GM19395 (cell line): ENCODE measurements at regions not wholly inside any gene's neighbourhood (a gene's known extent, or its start where the extent isn't known, plus 50 kb on each side); places are given as distances from the start of the nearest gene placed in this dataset.

Experiments used
- ATAC-seq: cut with Tn5 transposase; IDR thresholded peaks from one replicate; pipeline ENCODE4 v1.9.1; 2021; ENCODE audit warnings: mild to moderate bottlenecking, moderate library complexity; ENCODE audit not compliant: unreplicated experiment

DNA sequence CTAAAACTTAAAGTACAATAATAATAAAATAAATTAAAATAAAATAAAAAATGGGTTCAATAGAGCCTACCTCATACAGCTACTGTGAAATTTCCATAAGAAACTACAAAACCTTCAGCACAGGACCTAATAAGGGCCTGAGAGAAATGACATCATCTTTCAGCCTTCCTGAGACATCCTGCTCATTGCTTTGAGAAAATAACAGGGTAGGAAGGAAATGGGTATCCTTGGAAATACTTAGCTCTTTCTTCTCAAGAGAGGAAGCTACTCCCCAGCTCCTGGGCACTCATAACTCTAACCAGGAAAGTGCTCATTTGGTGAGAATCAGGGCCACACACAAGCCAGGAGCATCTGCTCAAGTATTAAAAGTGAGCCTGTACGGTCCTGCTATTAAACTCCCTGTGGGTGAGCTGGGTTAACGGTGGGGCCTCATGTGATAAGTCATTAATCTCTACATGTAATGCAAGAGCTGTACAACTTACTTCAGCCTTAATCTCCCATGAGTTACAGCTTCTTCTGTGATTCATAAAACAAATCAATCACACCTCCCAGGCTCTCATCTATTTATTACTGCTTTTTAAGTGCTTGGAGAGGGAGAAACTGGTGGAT is 141.4 kb downstream of the MAFB start:
- no peak for ATAC-seq

DNA sequence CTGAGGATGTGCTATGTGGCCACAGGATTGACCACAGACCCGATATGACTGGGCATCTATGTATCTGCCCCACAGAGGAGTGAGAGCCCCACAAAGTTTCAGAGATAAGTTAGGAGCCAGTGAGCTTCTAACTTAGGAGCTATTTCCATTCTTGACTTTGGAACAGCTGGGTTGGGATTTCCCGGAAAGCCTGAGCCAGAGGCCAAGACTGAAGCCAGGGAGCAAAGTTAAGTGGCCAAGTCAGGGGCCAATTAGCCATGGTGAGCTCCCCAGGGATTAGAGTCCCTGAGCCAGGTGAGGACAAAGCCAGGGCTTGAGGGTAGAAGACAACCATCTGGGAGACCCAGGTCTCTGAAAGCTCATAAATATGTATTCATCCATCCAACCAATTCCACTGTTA is 143.6 kb downstream of the MAFB start:
- no peak for ATAC-seq

- no peak for ATAC-seq
Observed at GRCh38 chr20:40542065-40542464, 147.0 kb downstream of the MAFB start.

GRCh38 chr20:40540166-40540565 is 148.9 kb downstream of the MAFB start:
- ATAC-seq: no peak

DNA sequence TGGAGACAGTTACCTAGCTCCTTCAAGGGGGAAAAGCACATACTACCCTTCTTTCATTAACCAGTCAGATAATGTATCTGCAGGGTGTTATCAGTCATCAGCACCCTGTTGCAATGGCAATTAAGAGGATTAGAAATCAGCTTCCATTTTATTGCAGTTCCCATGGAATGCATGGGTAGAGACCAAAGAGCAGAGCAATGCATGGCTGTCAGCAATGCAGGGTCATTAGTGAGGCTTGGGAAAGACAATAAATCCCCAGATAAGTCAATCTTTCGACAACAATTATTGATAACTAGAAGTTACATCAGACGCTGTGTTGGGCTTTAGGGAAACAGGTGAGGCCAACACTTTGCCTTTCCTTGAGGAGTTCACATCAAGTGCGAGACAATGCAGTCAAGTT is 150.9 kb downstream of the MAFB start:
- no peak for ATAC-seq

DNA sequence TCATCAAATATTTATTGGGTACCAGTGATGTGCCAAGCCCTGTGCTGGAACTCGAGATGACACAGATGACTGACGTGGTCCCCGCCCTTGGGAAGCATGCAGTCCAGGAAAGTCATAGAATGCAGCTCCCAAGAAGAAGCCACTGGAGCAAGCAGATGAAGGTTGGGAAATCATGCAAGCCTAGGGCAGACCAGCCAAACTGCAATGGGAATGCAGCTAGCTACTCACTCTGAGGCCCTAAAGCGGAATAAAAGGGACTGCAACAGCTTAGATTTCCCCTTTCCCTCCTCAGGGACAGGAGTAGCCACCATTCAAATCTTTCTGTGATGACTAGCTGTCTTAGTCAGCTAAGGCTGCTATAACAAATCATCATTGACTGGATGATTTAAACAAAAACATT is 152.2 kb downstream of the MAFB start:
- ATAC-seq: no peak

GRCh38 chr20:40535816-40536215 is 153.2 kb downstream of the MAFB start:
- no peak for ATAC-seq

GRCh38 chr20:40532103-40532502 is 156.9 kb downstream of the MAFB start:
- ATAC-seq: no peak

GRCh38 chr20:40525351-40525750 is 163.7 kb downstream of the MAFB start:
- ATAC-seq: no peak

GRCh38 chr20:40524071-40524470 is 165.0 kb downstream of the MAFB start:
- ATAC-seq: no peak

DNA sequence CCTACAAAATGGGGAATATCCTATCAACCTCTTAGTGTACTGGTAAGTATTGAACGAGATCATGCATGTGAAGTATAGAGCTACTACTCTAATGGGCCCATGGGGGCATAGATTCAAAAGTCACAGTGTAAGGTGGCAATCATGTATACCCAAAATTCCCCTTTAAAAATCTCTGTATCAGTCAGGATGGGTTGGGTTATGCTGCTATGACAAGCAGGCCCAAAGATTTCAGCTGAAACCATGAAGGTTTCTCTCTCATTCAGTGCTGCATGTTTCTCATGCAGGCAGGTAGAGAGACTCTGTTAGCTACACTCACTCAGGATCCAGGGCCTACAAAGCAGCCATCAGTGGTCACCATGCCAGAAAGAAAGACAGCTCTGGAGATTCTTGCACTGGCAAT is 166.6 kb downstream of the MAFB start:
- ATAC-seq: no peak

DNA sequence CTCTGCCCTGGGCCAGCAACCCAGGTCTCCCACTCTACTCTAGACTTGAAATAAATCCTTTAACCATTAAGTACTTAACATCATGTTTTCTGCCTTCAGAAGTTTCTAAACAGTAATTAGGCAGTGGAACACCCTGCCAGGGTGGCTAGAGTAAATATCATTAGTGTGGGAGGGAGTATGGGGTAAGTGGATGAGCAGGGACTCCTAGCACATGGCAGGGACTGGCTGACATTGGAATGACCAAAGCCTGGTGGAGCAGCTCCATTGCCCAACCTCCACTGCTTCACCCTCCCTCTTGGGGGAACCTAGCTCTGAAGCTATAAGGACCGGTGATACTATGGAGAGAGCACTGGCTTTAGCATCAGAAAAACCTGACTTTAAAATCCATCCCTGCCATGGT is 167.1 kb downstream of the MAFB start:
- no peak for ATAC-seq

DNA sequence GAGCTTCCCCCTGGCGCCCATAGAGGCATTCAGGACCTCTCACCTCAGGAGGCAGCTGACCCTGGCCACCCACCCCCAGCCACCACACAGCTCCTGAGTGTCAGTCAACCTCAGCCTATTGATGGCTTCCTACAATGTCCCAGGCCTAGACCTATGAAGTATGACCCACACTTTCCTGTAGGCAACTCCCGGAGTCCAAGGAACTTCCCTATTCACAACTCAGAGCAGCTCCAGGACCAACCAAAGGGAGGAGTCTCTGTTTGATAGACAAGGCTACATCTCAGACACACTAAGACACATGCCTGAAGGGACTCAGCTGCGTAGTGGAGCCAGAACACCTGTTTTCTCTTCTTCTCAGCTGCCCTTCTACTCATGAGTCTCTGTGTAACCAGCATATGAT is 169.1 kb downstream of the MAFB start:
- ATAC-seq: no peak

GRCh38 chr20:40512994-40513393 is 176.0 kb downstream of the MAFB start:
- no peak for ATAC-seq

DNA sequence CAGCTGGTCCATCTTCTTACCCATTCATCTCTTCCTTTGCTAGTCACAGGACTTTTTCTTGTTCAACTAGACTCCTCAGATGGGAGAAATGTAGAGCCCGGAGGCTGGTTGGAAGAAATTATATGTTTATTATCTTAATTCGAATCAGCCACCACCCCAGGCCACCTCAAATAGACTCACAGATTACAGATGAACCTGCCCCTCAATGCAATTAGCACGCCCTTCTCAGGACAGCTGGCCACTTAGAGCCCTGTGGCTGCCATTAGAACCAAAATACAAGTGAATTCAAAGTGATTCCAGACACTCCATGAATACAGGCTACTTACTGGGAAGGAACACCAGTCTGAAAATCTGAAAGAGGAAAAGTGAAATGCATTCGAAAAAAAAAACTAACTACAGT is 176.4 kb downstream of the MAFB start:
- ATAC-seq: no peak

DNA sequence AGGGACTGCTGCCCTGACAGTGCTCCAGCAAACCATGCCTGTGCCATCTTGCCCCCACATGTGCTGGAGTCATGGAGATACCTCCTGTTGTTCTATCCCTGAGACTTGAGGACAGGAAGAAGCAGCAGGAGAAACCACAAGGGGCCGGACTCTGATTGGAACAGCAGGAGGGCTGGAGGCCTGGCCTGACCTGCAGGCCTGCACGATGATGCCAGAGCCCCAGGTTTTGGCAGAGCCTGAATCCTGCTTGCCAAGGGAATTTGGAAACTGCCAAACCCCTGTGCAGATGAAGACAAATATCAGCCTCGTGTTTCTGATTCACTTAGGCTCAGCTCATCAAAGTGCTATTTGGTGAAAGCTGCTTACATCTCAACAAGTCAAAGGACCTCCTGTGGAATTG is 177.6 kb downstream of the MAFB start:
- ATAC-seq: no peak

DNA sequence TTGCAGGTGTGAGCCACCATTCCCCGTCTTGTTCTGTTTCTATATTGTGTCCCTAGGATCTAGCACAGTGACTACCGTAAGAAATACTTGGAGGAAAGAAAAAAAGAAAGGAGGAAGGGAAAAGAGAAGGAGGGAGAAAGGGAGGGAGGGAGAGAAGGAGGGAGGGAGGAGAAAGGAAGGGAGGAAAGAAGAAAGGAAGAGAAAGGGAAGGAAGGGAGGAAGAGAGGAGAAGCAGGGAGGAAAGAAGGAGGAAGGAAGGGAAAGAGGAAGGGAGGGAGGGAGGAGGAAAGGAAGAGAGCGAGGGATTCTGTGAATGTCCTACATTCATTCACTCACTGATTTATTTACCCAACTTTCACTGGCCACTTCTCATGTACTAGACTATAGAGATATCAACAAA is 178.4 kb downstream of the MAFB start:
- no peak for ATAC-seq

GRCh38 chr20:40508821-40509220 is 180.2 kb downstream of the MAFB start:
- no peak for ATAC-seq

DNA sequence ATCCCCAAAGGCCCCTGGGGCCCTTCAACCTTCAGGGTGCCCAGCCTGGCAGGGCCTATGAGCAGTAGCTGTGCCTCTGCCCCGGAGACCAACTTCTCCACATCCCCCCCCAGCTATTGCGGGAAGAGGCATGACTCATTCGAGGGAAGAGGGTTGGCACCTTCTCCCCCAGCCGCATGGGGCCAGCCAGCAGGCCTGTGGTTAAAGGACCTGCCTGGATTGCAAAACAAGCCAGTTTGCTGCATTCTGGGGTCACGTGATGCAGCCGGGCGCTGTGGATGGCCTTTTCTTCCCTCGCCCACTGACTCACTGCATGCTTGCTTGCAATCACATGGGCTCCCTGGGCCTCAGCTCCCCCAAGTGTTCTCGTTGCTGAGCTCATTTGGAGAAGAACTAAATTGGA is 182.5 kb downstream of the MAFB start:
- no peak for ATAC-seq

DNA sequence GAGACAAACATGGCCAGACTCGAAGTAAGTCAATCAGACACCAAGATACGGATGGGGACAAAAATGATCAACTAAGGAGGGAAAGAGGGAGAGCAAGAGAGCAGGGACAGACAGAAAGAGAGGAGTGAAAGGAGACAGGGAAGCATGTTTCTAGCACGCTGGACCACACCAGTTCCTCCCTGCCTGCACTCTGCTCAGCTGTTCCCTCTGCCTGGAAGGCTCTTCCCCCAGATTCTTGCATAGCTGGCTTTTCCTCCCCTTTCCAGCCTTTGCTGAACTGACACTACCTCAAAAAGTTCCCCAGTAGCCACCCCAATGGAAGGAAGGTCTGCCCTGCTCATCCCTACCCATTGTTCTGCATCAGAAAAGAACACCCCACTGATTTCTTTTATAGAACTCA is 185.9 kb downstream of the MAFB start:
- no peak for ATAC-seq

DNA sequence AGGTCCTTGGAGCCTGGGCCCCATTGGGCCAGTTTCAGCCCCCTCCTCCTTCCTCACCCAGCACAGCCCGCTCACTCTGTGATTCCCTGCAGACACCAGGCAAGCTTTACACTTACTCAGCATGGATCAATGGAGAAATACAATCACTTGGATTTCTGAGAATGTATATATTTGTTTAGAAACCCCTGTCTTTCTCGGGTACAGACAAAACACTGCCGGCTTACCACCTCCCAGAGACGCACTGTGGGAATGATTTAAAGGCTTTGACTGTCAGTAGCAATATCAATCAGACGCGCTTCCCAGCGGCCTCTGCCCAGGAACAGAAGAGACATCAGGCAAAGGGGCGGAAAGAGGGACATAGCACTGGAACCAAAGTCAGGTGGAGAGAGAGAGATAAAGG is 186.5 kb downstream of the MAFB start:
- ATAC-seq: no peak

DNA sequence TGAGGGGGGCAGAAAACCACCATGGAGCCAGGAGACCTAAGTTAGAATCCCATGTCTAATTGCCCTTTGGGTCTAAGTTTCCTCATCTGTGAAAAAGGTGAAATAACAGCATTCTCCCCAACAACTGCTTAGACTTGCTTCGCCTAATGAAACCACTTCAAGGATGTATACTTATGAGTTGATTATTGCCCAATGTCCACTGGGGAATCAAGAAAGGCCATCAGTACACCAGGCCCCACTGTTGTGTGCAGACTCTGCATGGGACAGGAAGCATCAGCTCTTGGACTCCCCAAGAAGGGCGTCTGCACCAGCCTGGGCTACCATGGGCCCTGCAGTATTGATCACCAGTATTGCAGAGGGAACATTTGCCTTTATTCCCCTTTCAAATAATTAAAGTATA is 189.6 kb downstream of the MAFB start:
- ATAC-seq: no peak

DNA sequence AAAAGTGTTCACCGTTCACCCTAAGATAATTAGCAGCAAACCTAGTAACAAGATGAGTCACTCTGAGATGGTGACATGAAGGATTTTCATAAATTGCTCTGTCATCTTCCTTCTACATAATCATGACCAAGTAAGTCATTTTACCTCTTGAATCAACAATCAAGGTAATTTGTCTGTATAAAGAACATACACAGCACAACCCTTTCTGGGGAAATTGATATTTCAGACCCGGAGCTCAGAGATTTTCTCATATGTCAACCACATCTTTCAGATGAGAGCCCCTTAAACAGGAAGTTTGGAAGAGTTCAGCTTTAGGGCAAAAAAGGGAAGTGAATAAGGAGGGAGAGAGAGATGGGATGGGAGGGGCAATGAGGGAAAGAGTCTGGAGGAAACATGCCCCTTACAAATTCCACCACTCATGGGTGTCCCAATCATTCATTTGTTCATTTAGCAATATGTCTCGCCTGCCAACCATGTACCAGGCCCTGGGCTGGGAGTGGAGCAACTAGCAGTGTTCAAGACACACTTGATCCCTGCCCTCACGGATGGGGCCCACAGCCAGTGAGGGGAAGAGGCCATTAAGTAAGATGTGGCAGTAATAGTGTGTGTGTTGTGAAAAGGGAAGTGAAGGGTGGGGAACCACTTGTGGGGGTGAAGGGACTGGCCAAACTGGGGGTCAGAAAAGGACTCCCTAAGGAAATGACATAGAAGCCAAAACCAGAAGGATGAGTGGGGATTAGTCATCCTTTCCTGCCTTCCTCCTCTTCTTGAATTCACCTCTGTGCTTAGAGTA is 190.9 kb downstream of the MAFB start:
- ATAC-seq: no peak
